ENCODE measurements at regions not wholly inside any gene's neighbourhood (a gene's known extent, or its start where the extent isn't known, plus 50 kb on each side); places are given as distances from the start of the nearest gene placed in this dataset.

DNA sequence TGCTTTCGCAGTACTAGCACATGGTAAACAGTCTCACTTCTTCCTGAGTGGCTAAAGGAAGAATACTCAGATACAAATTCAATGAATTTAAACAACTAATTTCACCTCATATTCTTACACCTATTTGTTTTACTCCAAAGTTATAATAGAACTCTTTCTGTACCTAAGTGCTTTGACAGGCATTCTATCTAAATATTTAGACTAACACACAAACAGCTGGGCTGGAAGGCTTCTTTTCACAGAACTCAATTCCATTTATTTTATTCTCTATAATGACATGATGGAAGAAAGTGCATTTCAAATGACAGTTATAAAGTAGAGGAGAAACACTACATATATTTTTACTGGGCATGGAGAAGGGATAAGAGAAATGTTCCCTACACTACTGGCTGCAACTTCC lies 384.9 kb upstream of the SPTLC3 start:
- TF ChIP-seq CTCF (IDR thresholded peaks at IDR 0.05) (no peak), POLR2A (IDR thresholded peaks at IDR 0.05) (no peak), POLR2AphosphoS5 (IDR thresholded peaks at IDR 0.05; ENCODE audit: insufficient read depth in 1 of 2, low read depth in 1 of 2) (no peak)

Data from vagina (tissue), 2 donors.